ENCODE measurements at regions not wholly inside any gene's neighbourhood (a gene's known extent, or its start where the extent isn't known, plus 50 kb on each side); places are given as distances from the start of the nearest gene placed in this dataset.

- TF ChIP-seq EZH2 (IDR thresholded peaks at IDR 0.05; ENCODE audit: borderline replicate concordance, low read depth, low read length, severe bottlenecking) (no peak), CTCF (IDR thresholded peaks at IDR 0.05; ENCODE audit: extremely low read depth in 1 of 2, insufficient read depth in 1 of 2, low read depth in 1 of 2, low read length in 2 of 2) (no peak)
Observed at GRCh38 chr19:28019901-28020300, 1193.0 kb downstream of the UQCRFS1 start.

Measured in endothelial cell of umbilical vein (primary cell).